Stomach (tissue), 8 donors: ENCODE measurements at regions not wholly inside any gene's neighbourhood (a gene's known extent, or its start where the extent isn't known, plus 50 kb on each side); places are given as distances from the start of the nearest gene placed in this dataset.

Experiments
- DNase-seq, 2 donors: peaks; one replicate each; pipeline versions ENCODE4 v3.0.0 to v3.0.0-alpha.2; 2013 to 2019
- H3K27ac ChIP-seq, 5 donors: fragments of 200-600 bp in 4 of 5; sonication (generic) in 4 of 5; one replicate each; pipeline ENCODE4 v1.5.1; 2013 to 2019; ENCODE audit warnings: mild to moderate bottlenecking in 1 of 5, moderate library complexity in 1 of 5
- H3K27me3 ChIP-seq, 3 donors: fragments of 200-600 bp; sonication (generic); one replicate each; pipeline ENCODE4 v1.5.1; 2017 to 2019; ENCODE audit warnings: mixed run types in 1 of 3
- H3K36me3 ChIP-seq, 4 donors: fragments of 200-600 bp; sonication (generic); 1 replicate in 3 of 4; 2 replicates in 1 of 4; pipeline ENCODE4 v1.5.1; 2016 to 2019
- H3K4me1 ChIP-seq, 4 donors: fragments of 200-600 bp; sonication (generic); one replicate each; pipeline ENCODE4 v1.5.1; 2016 to 2019
- H3K4me3 ChIP-seq, 4 donors: fragments of 200-600 bp; sonication (generic) in 3 of 4; one replicate each; pipeline ENCODE4 v1.5.1; 2016 to 2019; ENCODE audit warnings: mild to moderate bottlenecking in 1 of 4
- H3K9me3 ChIP-seq, 4 donors: fragments of 200-600 bp; sonication (generic); one replicate each; pipeline ENCODE4 v1.5.1; 2016 to 2019
- CTCF ChIP-seq, 7 experiments: fragments of 450-650 bp in 4 of 7; fragments of 200-600 bp in 3 of 7; sonication (generic) in 3 of 7; IDR thresholded peaks; one replicate each; pipeline ENCODE4 v1.5.1; 2016 to 2019; ENCODE audit warnings: antibody characterized with exemption in 7 of 7, control low read depth in 2 of 7, mild to moderate bottlenecking in 1 of 7
- EP300 ChIP-seq: sonication (generic); formaldehyde crosslinking; IDR thresholded peaks from one replicate; pipeline ENCODE4 v1.6.1; 2017; ENCODE audit warnings: antibody characterized with exemption
- POLR2A ChIP-seq, 4 donors: fragments of 450-650 bp; IDR thresholded peaks; one replicate each; pipeline ENCODE4 v1.6.1; 2016; ENCODE audit warnings: antibody characterized with exemption in 4 of 4, control low read depth in 2 of 4, mild to moderate bottlenecking in 1 of 4, moderate library complexity in 1 of 4
- POLR2AphosphoS5 ChIP-seq, 3 donors: sonication (generic); formaldehyde crosslinking; IDR thresholded peaks; one replicate each; pipeline ENCODE4 v1.6.1; 2016; ENCODE audit warnings: antibody characterized with exemption in 3 of 3
- WGBS, 5 donors: extraction: QIAGEN DNeasy Blood & Tissue Kit in 3 of 5; methylation state at CpG; one replicate each; pipeline versions ENCODE4 v1.1.5 to v1.1.7; 2013 to 2018; 5-methylcytosine and 5-hydroxymethylcytosine counted together
- intact Hi-C: fragments of 100-400 bp; cut with DNase I; formaldehyde crosslinking; loops from one replicate; pipeline ENCODE4 v1.15.1; 2023; ENCODE audit warnings: low total_unique reads
- donor health status: healthy with polysubstance abuse.
- donor health status: Bipolar disorder and iron deficiency.
- donor health status: healthy.

- TF ChIP-seq EP300: no peak
- no peak for TF ChIP-seq CTCF (IDR thresholded peaks at IDR 0.05)
- TF ChIP-seq POLR2AphosphoS5 (IDR thresholded peaks at IDR 0.05): no peak
- TF ChIP-seq POLR2A (IDR thresholded peaks at IDR 0.05): no peak
- no peak overlapping the region for H3K4me3 ChIP-seq
- no peak for DNase-seq
- intact Hi-C loops: no loop called here
- whole genome bisulfite sequencing, 5 donors: 27 to 60% (median 38%) methylated on average over 1 of the region's 1 CpG
- H3K27me3 ChIP-seq: no peaks in the 10 kb centered on the region
- no peaks in the 10 kb centered on the region for H3K36me3 ChIP-seq
- H3K27ac ChIP-seq: no peak overlapping the region
- H3K9me3 ChIP-seq: no peaks in the 10 kb centered on the region
- no peaks in the 10 kb centered on the region for H3K4me1 ChIP-seq
These were observed 322.3 kb upstream of the FAT3 start for GRCh38 chr11:91902312-91902711.

GRCh38 chr11:91880660-91881059 is 344.0 kb upstream of the FAT3 start:
- TF ChIP-seq CTCF (IDR thresholded peaks at IDR 0.05) (no peak), EP300 (no peak), POLR2AphosphoS5 (IDR thresholded peaks at IDR 0.05) (no peak), POLR2A (IDR thresholded peaks at IDR 0.05) (no peak)
- WGBS, 5 donors: 0 to 100% (median 49%) methylated on average over 1 of the region's 1 CpG

GRCh38 chr11:91876746-91877145 is 347.9 kb upstream of the FAT3 start:
- 71 to 83% (median 74%) methylated on average over 2 of the region's 2 CpGs for WGBS, 5 donors
- H3K27me3 ChIP-seq: no peaks in the 10 kb centered on the region

More at GRCh38 chr11:91880660-91881059, 344.0 kb upstream of the FAT3 start:
- intact Hi-C loops: no loop called here
- Histone ChIP-seq H3K27ac (no peak overlapping the region), H3K36me3 (no peaks in the 10 kb centered on the region), H3K4me1 (no peaks in the 10 kb centered on the region), H3K27me3 (no peaks in the 10 kb centered on the region), H3K9me3 (no peaks in the 10 kb centered on the region), H3K4me3 (no peak overlapping the region)
- DNase-seq: no peak

GRCh38 chr11:91872243-91872642 is 352.4 kb upstream of the FAT3 start:
- peaks cover 0 to 22% (median 10%) of the 10 kb centered on the region in 4 donors for H3K4me1 ChIP-seq
- no peak for DNase-seq
- intact Hi-C loops: no loop called here
- H3K27me3 ChIP-seq: no peaks in the 10 kb centered on the region
- no peak overlapping the region for H3K4me3 ChIP-seq
- no peaks in the 10 kb centered on the region for H3K36me3 ChIP-seq
- no peaks in the 10 kb centered on the region for H3K9me3 ChIP-seq
- WGBS, 5 donors: 85 to 91% (median 89%) methylated on average over 5 of the region's 5 CpGs
- H3K27ac ChIP-seq: no peak overlapping the region
- TF ChIP-seq POLR2AphosphoS5 (IDR thresholded peaks at IDR 0.05): no peak
- TF ChIP-seq EP300: no peak
- TF ChIP-seq CTCF (IDR thresholded peaks at IDR 0.05): no peak
- TF ChIP-seq POLR2A (IDR thresholded peaks at IDR 0.05): no peak

More at GRCh38 chr11:91876746-91877145, 347.9 kb upstream of the FAT3 start:
- H3K36me3 ChIP-seq: no peaks in the 10 kb centered on the region
- H3K4me1 ChIP-seq: no peaks in the 10 kb centered on the region
- no peak overlapping the region for H3K4me3 ChIP-seq
- intact Hi-C loops: no loop called here
- no peak for DNase-seq
- TF ChIP-seq POLR2AphosphoS5 (IDR thresholded peaks at IDR 0.05) (no peak), CTCF (IDR thresholded peaks at IDR 0.05) (no peak), POLR2A (IDR thresholded peaks at IDR 0.05) (no peak), EP300 (no peak)
- no peaks in the 10 kb centered on the region for H3K9me3 ChIP-seq
- no peak overlapping the region for H3K27ac ChIP-seq
